IPS-NIHi7 (cell line): ENCODE measurements at regions not wholly inside any gene's neighbourhood (a gene's known extent, or its start where the extent isn't known, plus 50 kb on each side); places are given as distances from the start of the nearest gene placed in this dataset.

Experiments
- DNase-seq: peaks from one replicate; pipeline ENCODE4 v3.0.0; 2012; ENCODE audit warnings: mixed read lengths; ENCODE audit errors: extremely low spot score

DNA sequence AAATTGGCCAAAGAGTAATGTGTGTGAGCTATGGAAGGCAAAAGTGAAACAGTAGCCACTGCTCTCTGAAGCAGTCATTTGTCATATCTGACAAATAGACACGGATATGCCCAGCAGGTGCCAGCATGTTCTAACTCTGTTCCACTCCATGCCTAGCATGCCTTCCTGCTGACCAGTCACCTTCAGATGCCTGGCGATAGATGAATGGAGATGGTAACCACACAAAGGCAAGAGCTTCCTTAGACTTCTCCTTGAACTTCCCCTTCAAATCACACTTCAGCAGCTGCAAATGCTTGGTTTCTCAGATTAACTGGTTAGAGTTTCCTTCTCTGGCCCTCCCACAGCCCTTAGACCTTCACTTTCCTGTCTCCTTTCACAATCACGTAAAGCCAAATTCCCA is 429.9 kb downstream of the DAD1 start:
- DNase-seq, result no peak

DNA sequence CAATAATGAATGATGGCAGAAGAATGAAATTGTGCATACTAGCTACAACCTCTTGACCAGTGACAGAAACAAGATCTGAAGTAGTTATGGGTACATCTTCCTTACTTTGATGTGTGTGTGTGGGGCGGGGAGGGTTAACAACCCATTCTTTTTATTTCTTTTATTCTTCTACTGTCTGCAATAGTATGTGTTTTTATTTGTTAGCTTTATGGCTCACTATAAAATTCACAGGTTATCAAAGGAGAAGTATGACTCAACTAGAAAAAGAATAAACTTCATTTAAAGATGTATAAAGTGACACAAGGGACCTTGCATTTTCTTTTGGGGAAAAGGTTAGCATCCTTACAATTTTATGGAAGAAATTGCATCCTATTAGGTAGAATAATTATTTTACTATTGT is 430.5 kb downstream of the DAD1 start:
- no peak for DNase-seq

DNA sequence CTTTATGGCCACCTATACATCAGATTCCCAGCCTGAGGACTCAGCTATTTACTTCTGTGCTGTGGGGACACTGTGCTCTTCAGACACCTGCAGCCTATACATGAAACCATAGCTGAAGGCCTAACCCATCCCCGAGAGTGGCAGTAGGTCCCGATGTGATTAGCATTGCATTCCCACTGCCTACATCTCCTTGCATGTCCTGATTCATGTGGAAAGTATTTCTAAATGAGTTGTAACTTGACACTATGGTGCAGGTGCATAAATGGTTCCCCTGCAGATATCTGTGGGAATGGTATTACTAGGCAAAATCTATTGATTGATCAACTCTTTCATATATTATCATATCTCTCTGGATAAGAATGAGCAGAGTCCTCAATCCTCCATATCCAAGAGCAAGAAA is 433.5 kb downstream of the DAD1 start:
- DNase-seq, result no peak

DNA sequence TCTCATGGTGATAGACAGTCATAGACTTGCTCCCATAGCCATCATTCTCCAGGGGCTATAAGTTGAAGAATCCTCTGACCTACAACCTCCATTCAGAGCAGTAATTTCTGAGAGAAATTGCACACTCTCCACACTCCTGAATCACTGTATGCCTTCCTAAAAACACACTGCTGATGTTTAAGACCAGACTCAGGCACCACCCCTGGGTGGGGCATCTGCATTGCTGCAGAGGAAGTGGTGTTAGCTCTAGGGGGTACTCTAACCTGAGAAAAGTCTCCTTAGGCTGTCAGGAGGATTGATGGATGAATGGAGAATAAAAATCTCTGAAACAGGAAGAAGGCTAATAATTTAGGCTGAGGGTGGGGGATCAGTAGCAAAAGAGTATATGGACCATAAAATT is 436.1 kb downstream of the DAD1 start:
- no peak for DNase-seq

DNA sequence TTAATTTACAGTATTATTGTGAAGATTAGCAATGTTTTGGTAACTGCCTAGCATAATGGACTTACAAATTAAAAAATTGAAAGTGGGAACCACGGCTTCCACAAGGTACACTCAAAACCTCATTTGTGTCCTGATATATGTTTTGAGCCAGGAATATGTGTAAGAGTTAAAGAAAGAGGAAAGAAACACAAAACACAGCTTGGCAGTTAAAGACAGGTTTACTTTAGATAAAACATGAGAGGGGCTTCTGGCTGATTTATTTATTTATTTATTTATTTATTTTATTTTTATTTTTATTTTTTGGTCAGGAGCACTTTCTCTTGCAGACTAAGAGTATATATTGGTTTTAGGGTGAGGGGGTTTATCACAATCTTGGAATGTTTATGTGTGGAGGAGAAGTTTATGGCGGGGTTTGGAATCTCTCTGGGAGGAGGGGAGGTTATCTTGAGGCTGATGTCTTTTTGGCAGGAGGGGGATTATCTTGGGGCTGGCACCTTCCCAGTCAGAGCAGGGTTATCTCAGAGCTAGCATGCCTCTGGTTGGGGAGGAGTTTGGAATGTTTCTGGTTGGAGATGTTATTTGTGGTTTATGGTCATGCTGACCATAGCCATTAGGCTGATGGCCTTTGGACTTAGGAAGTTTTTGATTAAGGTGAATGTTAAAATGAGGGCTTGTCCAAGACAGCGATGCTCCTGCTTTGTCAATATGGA is 436.7 kb downstream of the DAD1 start:
- DNase-seq, result no peak

DNA sequence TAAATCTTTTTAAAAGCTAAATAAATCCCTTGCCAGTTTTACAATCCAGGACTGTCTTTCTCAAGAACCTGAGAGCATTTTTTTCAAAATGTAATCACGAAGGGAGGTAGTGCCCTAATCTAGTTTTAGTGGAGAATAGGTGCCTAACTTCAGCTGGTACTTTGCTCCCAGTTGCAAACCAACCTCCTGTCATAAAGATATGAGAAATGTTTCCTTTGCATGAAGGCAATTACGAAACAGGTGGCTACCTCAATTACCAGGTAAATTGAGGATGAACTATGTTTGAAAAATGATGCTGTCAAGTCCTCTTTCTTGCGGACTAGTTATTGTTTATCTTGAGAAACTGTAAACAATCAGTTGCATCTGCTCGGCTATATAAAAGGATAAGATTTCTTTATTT is 437.9 kb downstream of the DAD1 start:
- DNase-seq, result no peak

DNA sequence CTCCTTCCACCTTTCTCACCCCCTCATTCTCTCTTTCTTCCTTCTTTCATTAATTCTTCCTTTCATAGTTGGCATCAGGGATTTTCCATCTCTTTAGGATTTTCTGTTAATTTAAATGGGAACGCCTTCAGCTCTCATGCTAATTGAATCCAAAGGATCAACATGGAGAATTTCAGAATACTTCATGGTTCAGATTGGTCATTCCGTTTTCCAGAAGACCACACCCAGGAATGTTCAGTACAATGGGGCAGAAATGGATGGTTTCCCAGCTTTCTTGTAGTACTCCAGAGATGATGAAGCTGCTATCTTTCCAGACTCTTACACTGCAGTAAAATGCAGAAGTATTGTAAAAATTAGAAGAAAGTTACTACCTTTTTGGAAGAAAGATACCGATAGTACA is 440.0 kb downstream of the DAD1 start:
- DNase-seq, result no peak

DNA sequence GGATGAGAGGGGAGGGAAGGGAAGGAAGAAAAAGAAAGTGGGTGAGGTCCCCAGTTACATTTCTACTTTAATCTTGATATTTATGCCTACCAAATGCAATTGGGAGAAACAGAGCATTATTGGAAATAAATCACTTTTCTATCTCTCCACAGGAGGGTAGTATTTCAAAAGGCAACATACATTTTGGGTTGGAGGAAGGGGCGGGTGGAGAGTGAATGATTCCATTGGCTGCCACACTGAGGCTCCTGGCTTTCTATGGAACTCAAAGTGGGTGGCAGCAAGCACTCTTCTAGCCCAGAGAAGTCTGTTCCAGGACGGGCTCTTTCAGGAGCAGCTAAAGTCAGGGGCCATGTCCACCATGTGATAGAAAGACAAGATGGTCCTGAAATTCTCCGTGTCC is 441.3 kb downstream of the DAD1 start:
- peak; percentile 15 for DNase-seq

DNA sequence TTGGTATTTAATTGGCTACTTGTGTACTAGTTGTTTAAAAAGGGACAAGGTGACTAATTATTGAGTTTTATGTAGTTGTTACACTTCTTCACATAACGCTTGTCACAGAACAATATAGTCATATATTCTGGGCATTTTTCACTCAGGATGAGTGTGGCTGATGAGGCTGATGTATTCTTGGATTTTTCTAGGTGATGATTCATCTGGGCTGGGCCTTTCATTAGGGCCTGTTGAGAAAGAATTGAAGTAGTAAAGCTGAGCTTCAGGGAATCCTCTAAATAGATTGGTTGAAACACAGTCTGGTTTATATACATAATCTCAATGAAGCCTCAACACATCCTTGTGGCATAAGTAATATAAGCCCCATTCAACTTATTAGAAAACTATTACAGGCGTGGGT is 445.7 kb downstream of the DAD1 start:
- DNase-seq, result no peak

DNA sequence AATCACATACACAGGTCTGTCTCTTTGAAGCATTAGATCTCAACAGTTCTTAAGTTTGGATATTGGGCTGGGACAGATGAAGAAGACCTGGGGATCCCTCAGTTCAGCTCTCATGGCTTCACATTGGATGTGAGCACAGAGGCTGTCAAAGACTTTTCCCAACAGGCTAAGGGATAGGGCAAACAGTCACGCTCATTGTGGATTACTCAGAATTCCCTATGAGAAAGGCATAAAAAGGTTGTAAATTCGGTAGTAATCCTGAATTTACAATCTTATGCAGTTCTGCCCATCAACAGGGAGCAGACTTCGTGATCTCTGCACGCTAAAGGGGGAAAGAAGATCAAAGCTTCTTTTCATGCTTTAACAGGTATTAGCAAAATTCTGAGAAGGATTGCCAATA is 448.4 kb downstream of the DAD1 start:
- DNase-seq, result no peak

DNA sequence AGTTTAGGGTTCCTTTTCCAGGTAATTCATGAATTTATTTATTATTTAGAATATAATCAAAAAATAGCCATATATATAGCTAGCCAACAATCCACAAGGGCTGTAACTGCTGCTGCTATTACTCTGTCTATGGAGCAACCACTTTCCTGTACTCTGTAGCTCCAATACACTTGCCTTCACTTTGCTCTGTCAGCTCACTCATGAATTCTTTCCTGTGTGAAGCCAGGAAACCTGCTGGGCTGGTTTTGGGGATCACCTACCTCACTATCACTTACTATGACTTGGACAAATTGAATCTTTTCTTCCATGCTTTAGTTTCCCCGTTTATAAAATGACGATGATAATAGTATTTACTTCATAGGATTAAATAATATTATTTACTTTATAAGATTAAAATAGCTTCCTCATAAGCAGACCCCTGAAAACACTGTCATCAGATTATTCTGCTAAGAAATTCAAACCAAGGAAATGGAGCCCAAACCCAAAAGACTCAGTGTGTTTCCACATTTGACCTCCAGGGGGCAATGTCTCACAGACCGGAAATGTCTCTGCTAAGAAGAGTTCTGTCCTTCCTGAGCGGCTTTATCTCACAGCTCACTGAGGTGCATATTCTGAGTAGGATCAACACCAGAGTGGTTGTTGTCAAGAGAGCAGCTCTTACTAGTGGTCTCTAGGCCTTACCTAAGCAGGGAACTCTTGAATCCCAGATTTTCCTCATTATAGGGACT is 457.1 kb downstream of the DAD1 start:
- DNase-seq, result peak; percentile 33

DNA sequence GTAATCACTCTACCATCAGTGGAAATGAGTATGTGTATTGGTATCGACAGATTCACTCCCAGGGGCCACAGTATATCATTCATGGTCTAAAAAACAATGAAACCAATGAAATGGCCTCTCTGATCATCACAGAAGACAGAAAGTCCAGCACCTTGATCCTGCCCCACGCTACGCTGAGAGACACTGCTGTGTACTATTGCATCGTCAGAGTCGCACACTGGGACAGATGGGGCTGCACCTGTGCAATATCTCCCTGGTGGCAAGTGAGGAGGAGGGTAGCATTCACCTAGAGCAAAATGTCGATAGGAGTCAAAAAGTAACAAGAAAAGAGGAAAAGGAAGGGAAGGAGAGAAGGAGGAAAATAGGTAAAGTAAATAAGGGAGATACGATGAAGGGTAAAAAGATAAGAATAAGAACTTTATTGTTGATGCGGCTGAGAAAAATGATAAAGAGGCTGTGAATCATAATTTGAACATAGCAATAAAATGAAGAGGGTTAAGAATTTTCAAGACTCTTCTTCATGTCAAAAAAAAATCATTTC is 450.5 kb upstream of the OR4E1 start:
- no peak for DNase-seq

DNA sequence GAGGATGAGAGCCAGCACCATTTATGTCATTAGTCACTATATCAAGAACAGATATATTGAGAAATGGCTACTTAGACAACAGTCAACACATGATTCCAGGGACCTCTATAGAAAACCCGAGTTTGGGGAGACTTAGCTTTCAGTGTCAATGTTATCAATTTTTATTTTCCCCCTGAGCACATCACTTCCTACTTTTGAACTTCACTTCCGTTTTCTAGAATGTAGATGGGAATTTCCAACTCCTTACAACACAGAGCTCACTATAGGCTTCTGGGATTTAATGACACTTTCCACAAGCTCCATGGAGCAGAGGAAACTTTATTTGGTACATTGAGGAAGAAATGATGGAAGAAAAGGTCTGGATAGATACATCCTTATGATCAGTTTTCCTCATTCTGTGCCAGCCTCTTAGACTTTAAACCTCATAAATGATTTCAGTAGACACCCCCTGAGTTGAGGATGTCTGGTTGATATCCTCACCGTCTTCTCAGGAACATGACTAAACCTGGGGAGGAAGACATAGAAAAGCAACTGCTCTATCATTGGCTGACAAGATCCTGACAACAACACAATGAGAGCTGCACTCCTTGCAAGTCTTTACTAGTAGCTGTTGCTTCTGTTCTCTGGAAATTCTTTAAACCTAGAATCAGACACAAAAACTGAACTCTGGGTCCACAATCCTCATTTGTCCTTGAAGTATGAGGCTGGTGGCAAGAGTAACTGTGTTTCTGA is 449.4 kb upstream of the OR4E1 start:
- DNase-seq, result no peak

DNA sequence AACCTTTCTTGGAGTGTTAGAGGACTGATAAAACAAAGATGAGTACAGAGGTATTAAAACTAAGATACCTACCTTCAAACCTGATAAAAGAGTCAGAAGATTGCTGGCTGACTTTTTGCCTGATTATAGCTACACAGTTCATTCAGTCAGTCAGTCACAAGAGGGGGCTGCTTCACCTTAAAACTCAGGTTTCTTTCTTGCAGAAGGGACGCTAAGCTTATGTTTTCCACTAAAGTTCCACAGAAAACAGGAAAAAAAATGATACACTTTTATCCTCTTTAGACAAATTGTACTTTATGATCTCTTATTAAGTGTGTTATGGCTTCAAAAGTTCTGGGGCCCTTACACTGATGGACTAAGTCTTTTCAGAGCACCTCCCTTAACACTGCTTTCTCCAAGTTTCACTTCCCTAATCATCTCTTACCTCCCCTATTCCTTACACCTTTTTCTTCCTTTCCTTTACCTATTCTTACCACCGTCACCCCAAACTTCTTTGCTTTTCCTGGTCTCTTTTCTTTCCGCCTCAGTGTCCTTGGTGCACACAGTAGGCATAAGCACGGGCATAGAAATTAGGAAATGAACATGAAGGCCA is 448.7 kb upstream of the OR4E1 start:
- DNase-seq, result peak; percentile 37

DNA sequence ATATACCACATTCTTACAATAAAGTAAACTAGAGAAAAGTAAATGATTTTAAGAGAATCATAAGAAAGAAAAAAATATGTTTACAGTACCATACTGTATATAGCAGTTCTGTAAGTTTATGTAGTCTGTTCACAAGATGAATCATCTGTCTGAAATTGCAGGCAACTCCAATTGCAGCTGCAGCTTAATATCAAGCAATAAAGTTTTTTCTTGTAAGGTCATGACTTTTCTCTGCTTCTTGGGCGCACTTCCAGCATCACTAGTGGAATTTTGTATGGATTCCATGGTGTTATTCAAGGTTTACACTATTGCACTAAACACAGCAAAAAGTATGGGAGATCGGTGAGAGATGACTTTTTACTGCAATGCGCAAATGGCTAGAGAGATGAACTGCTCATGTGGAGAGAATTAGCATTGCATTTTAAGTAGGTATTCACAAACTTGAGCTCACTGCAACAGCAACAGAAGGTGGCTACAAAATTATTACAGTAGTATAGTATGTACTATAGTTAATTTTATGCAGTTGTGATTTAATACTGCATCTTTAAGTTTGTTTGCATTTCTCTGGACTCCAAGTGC is 445.4 kb upstream of the OR4E1 start:
- no peak for DNase-seq

DNA sequence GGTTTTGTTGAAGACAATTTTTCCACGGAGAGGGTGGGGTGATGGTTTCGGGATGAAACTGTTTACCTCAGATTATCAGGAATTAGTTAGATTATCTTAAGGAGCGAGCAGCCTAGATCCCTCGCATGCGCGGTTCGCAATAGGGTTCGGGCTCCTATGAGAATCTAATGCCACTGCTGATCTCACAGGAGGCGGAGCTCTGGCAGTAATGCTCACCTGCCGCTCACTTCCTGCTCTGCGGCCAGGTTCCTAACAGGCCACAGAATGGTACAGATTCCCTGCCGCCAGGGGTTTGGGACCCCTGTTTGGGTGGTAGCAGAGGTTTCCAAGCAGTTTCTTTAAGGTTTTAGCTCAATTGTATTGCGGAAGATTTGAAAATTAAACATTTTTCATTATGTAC is 439.8 kb upstream of the OR4E1 start:
- no peak for DNase-seq

DNA sequence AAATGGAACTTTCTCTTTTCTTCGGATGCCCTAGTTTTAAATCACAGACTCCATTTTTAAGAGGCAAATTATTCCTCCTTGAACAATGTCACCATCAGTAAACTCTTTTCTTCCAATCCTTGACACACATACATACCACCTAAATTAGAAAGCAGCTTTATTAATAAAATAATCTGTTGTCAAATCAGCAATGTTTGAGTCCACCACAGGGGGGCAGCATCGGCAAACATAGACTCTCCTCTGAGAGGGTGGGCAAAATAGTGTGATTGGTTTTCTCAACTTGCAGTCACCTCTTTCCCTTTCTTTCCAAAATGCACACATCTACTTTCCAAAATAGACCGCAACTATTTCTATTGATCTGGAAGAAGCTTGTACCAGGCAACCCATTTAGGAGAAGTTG is 438.4 kb upstream of the OR4E1 start:
- DNase-seq, result peak; percentile 36

DNA sequence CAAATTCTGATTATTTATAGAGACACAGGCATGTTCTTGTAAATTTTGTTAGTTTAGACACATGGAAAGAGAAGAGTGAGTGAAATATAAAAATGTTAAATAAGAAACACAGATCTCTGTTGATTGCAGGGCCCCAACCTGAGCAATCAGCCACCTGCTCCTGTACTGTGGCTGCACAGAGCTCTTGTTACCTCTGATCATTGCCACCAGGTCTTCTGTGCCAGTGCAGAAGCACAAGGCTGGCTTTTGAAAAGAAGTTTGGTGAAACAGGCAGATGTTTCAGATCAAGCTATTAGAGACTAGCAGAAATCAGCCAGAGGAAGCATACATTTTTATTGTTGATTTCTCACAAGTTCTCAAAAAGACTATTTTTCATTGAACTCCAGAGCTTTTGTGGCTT is 434.1 kb upstream of the OR4E1 start:
- DNase-seq, result no peak

DNA sequence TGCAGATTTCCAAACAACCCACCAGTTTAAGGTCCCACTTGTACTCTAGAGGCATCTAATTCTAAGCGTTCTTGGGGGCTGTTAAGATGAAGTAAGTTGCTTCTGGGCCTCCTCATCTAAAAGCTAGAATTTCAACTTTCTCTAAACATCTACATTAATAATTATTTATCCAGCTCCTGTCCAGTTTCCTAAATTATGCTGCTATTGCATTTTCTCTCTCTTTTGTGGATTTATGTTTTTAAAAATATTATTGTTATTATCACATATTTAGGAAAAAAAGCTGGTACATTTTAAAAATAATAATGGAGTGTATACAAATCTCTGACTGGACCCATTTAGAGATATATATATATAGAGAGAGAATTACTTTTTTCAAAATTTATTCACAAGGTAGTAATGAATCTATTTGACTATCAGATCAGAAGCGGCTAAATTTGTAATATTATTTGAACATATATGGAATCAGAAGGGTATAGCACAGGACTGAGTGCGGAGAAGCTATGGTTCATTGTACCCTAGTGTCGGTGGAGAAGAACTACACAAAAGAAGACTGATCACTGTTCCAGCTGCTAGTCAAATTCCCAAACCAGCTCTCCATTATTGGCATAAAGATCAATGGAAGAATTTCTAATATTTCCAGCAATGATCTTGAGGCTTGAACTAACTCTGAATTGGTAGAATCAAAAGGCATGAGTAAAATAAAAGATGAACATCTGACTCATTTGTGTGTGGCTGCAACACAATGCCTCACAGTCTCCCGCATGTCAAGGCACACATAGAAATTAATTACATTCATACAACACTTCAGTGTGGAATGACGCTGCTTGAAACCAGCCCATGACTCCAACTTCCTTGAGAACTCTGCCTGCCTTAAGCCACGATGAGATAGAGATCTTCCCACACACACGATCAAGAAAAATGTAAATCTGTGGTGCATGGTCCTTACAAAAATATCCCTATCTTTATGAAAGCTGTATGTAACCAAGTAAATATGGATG is 433.4 kb upstream of the OR4E1 start:
- DNase-seq, result no peak

DNA sequence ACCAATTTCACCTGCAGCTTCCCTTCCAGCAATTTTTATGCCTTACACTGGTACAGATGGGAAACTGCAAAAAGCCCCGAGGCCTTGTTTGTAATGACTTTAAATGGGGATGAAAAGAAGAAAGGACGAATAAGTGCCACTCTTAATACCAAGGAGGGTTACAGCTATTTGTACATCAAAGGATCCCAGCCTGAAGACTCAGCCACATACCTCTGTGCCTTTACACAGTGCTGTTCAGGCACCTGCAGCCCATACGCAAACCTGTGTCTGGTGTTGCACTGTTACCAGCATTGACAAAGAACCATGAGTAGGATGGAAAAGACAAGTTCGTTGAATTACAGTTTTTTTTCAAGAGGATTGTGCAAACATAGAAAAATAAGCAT is 432.0 kb upstream of the OR4E1 start:
- no peak for DNase-seq
